ENCODE measurements at regions not wholly inside any gene's neighbourhood (a gene's known extent, or its start where the extent isn't known, plus 50 kb on each side); places are given as distances from the start of the nearest gene placed in this dataset.

DNA sequence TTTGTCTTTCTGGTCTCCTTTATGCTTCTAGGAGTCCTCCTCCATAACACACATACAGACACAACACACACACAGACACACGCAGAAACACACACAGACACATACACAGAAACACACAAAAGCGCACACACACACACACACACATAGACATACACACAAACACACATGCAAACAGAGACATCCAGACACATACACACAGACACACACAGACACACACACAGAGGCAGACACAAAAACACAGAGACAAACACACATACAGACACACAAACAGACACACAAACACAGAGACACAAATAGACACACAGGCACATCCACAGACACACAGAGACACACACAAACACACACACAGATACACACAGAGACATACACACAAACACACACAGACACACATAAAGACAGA is 220.2 kb downstream of the IRX2 start:
- TF ChIP-seq, protein P1, sequence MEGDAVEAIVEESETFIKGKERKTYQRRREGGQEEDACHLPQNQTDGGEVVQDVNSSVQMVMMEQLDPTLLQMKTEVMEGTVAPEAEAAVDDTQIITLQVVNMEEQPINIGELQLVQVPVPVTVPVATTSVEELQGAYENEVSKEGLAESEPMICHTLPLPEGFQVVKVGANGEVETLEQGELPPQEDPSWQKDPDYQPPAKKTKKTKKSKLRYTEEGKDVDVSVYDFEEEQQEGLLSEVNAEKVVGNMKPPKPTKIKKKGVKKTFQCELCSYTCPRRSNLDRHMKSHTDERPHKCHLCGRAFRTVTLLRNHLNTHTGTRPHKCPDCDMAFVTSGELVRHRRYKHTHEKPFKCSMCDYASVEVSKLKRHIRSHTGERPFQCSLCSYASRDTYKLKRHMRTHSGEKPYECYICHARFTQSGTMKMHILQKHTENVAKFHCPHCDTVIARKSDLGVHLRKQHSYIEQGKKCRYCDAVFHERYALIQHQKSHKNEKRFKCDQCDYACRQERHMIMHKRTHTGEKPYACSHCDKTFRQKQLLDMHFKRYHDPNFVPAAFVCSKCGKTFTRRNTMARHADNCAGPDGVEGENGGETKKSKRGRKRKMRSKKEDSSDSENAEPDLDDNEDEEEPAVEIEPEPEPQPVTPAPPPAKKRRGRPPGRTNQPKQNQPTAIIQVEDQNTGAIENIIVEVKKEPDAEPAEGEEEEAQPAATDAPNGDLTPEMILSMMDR (IDR thresholded peaks at IDR 0.05 in 4 of 5, conservative IDR thresholded peaks at IDR 0.05 in 1 of 5), result no peak
- TF ChIP-seq POLR2A (IDR thresholded peaks at IDR 0.05), result no peak
